Brain microvascular endothelial cell (primary cell): ENCODE measurements at regions not wholly inside any gene's neighbourhood (a gene's known extent, or its start where the extent isn't known, plus 50 kb on each side); places are given as distances from the start of the nearest gene placed in this dataset.

Source experiments
- DNase-seq: peaks from one replicate; pipeline ENCODE4 v3.0.0-alpha.2; 2020
- H3K27ac ChIP-seq: fragments of 250-450 bp; sonication (Bioruptor Pico); 2 replicates; pipeline ENCODE4 v1.5.1; 2020; ENCODE audit warnings: mild to moderate bottlenecking, moderate library complexity
- H3K27me3 ChIP-seq: fragments of 250-450 bp; sonication (Bioruptor Pico); replicated peaks from 2 replicates; pipeline ENCODE4 v1.5.1; 2020; ENCODE audit warnings: mild to moderate bottlenecking
- H3K36me3 ChIP-seq: fragments of 250-450 bp; sonication (Bioruptor Pico); replicated peaks from 2 replicates; pipeline ENCODE4 v1.5.1; 2020; ENCODE audit warnings: mild to moderate bottlenecking
- H3K4me3 ChIP-seq: 2 replicates; pipeline ENCODE4 v1.5.1; 2011; ENCODE audit warnings: low read depth, mild to moderate bottlenecking, control low read depth, low read length, moderate library complexity
- in situ Hi-C: cut with HindIII; loops from 2 replicates; pipeline ENCODE4 v1.10.0; 2017; ENCODE audit warnings: low sequenced_read_pairs, low pct_ligation_motif_present
- TF ChIP-seq, protein P1 (sequence below): IDR thresholded peaks from 2 replicates; pipeline ENCODE4 v1.5.1; 2011; ENCODE audit warnings: low read depth, mild to moderate bottlenecking, moderate library complexity, low read length, control low read depth, inconsistent platforms; ENCODE audit errors: missing control alignments

DNA sequence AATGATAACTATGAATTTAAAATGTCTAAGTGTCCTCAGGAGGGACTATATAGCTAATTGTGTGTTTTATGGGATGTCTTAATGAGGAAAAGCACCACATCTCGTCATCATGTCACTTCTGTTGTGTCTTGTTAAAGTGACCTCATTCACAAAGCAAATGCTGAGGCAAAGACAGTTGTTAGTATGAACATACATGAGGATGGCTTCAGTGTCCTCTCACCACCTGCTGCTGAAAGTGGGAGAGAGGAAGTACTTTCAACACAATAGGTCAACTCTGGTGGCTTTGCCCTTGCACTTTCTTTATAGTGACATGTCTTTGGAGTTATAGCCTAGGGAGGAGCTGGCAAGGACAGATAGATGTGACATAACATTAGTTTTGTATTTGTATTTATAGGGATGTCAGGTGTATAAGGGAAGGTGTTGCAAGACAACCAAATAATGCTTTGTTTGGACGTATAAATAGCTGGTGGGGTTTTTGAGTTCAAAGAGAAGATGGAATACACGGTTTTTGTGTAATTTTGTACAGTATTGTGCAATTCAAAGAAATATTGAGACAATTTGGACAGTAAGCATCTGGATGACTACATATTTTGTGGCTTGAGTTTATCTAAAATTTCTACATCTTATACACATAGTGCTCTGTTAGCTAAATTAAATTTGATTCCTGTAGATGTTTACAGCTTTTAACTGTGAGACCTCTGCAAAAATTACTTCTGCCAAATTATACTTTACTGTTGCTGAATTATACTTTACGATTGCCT lies 131.7 kb upstream of the ATP2B1 start:
- Histone ChIP-seq H3K4me3 (no peak overlapping the region), H3K36me3 (no peaks in the 10 kb centered on the region), H3K27me3 (no peaks in the 10 kb centered on the region), H3K27ac (no peak overlapping the region)
- in situ Hi-C loops = no loop called here
- DNase-seq = no peak
- TF ChIP-seq, protein P1, sequence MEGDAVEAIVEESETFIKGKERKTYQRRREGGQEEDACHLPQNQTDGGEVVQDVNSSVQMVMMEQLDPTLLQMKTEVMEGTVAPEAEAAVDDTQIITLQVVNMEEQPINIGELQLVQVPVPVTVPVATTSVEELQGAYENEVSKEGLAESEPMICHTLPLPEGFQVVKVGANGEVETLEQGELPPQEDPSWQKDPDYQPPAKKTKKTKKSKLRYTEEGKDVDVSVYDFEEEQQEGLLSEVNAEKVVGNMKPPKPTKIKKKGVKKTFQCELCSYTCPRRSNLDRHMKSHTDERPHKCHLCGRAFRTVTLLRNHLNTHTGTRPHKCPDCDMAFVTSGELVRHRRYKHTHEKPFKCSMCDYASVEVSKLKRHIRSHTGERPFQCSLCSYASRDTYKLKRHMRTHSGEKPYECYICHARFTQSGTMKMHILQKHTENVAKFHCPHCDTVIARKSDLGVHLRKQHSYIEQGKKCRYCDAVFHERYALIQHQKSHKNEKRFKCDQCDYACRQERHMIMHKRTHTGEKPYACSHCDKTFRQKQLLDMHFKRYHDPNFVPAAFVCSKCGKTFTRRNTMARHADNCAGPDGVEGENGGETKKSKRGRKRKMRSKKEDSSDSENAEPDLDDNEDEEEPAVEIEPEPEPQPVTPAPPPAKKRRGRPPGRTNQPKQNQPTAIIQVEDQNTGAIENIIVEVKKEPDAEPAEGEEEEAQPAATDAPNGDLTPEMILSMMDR = no peak

DNA sequence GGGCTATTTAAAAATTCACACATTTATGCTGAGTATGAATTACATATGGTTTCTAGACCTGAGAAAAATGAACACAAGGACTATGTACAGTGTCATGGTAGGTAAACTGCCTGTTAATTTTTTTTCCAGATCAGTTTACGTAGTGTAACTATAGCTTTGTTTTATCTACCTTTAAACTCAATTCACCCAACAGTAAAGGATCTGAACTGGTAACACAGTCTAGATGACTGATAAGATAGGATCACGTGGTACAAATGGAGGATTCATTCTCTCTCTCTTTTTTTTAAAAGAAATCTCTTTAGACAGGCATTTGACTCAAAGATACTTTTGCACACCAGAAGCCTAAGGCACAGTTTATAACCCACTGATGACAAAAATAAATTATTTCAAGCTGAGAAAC lies 130.8 kb upstream of the ATP2B1 start:
- TF ChIP-seq, protein P1 = no peak
- H3K36me3 ChIP-seq = no peaks in the 10 kb centered on the region
- H3K27ac ChIP-seq = no peak overlapping the region
- H3K4me3 ChIP-seq = no peak overlapping the region
- H3K27me3 ChIP-seq = no peaks in the 10 kb centered on the region
- DNase-seq = no peak
- in situ Hi-C loops = no loop called here

DNA sequence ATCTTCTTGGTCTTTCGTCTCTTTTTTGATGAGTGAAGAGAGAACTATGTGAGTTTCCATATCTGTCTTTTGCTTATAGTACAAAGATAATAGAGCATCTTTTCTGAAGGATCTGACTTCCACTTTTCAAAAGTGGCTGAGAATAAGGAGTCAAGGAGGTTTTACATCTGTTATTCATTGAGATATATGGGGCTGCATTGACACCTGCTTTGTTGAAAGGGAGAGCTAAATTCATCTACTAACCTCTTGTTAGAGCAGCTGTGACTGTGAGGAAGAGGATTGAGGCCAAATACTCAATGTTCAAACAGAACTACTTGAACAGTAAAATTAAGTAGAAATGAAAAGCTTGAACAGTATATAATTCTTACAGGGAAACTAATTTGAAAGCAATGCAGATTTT lies 130.2 kb upstream of the ATP2B1 start:
- no peak overlapping the region for H3K4me3 ChIP-seq
- H3K27ac ChIP-seq = no peak overlapping the region
- no peaks in the 10 kb centered on the region for H3K36me3 ChIP-seq
- TF ChIP-seq, protein P1 = no peak
- in situ Hi-C loops = no loop called here
- DNase-seq = no peak
- H3K27me3 ChIP-seq = no peaks in the 10 kb centered on the region

DNA sequence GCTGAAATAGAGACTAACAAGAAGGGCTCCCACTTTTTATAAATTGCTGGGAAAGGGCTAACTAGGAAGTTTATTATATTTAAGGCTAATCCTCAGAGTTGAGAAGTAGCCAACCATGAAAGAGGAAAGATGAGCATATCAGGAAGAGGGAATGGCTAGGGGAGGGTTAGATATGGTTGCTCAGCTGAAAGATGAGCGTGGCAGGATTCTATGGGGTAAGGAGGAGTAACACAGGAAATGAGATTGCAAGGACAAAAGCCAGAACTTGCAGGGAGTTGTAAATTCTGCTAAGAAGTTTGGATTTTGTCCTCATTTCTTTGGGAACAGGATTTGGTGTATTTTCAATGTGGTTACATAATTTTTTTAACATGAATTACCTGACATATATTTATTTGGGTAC lies 127.4 kb upstream of the ATP2B1 start:
- in situ Hi-C loops = no loop called here
- Histone ChIP-seq H3K4me3 (no peak overlapping the region), H3K27ac (no peak overlapping the region), H3K27me3 (no peaks in the 10 kb centered on the region), H3K36me3 (no peaks in the 10 kb centered on the region)
- no peak for DNase-seq
- TF ChIP-seq, protein P1 = no peak

DNA sequence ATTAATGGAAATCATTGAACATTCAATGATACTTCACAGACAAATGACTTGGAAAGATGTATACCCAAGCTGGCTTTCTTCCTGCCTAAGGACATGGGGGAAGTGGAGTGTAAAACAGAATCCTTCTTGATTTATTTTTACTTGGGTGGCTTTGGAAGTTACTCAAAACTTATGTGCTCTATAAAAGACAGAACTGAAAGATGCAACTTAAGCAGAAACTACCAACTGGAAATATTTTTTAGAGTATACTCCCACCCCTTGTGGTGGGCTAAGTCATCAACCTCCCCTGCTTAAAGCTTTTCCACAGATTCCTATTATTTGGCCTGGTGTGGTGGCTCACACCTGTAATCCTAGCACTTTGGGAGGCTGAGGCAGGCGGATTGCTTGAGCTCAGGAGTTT lies 126.0 kb upstream of the ATP2B1 start:
- Histone ChIP-seq H3K27ac (no peak overlapping the region), H3K4me3 (no peak overlapping the region), H3K27me3 (no peaks in the 10 kb centered on the region), H3K36me3 (no peaks in the 10 kb centered on the region)
- TF ChIP-seq, protein P1 = no peak
- in situ Hi-C loops = no loop called here
- no peak for DNase-seq
